Osteocyte (in vitro differentiated cells): ENCODE measurements at regions not wholly inside any gene's neighbourhood (a gene's known extent, or its start where the extent isn't known, plus 50 kb on each side); places are given as distances from the start of the nearest gene placed in this dataset.

Source experiments
- DNase-seq: peaks from one replicate; pipeline ENCODE4 v3.0.0; 2021; ENCODE audit warnings: mixed read lengths; ENCODE audit not compliant: unreplicated experiment; ENCODE audit errors: extremely low spot score
- H3K27ac Mint-ChIP-seq: one replicate; pipeline ENCODE4 v1.8.0; 2021; ENCODE audit warnings: mild to moderate bottlenecking, mixed read lengths; ENCODE audit not compliant: unreplicated experiment
- H3K27me3 Mint-ChIP-seq: one replicate; pipeline ENCODE4 v1.8.0; 2021; ENCODE audit warnings: mixed read lengths; ENCODE audit not compliant: unreplicated experiment
- H3K36me3 Mint-ChIP-seq: one replicate; pipeline ENCODE4 v1.8.0; 2021; ENCODE audit warnings: mixed read lengths; ENCODE audit not compliant: unreplicated experiment
- H3K4me1 Mint-ChIP-seq: one replicate; pipeline ENCODE4 v1.8.0; 2021; ENCODE audit warnings: mixed read lengths; ENCODE audit not compliant: unreplicated experiment
- H3K4me3 Mint-ChIP-seq: one replicate; pipeline ENCODE4 v1.8.0; 2021; ENCODE audit warnings: mild to moderate bottlenecking, moderate library complexity, mixed read lengths; ENCODE audit not compliant: unreplicated experiment
- H3K9me3 Mint-ChIP-seq: one replicate; pipeline ENCODE4 v1.8.0; 2021; ENCODE audit warnings: mixed read lengths; ENCODE audit not compliant: unreplicated experiment
- CTCF ChIP-seq: fragments of 200-600 bp; sonication (generic); IDR thresholded peaks from 2 replicates; pipeline ENCODE4 v1.5.0; 2021; ENCODE audit warnings: antibody characterized with exemption, mild to moderate bottlenecking, moderate library complexity

- Mint-ChIP-seq H3K4me3 (no peak overlapping the region), H3K27me3 (peaks cover 6% of the 10 kb centered on the region), H3K27ac (no peak overlapping the region), H3K36me3 (no peaks in the 10 kb centered on the region), H3K9me3 (no peaks in the 10 kb centered on the region), H3K4me1 (no peaks in the 10 kb centered on the region)
- no peak for TF ChIP-seq CTCF
- no peak for DNase-seq
Measured at GRCh38 chr9:135216236-135216635, 128.8 kb downstream of the OLFM1 start.

GRCh38 chr9:135216791-135217441, 129.4 kb downstream of the OLFM1 start:
- H3K27ac Mint-ChIP-seq, result no peak overlapping the region
- DNase-seq, result no peak
- TF ChIP-seq CTCF, result no peak

GRCh38 chr9:135217836-135218235, 130.4 kb downstream of the OLFM1 start:
- no peaks in the 10 kb centered on the region for H3K4me1 Mint-ChIP-seq
- H3K36me3 Mint-ChIP-seq, result no peaks in the 10 kb centered on the region
- no peaks in the 10 kb centered on the region for H3K9me3 Mint-ChIP-seq
- no peak overlapping the region for H3K27ac Mint-ChIP-seq
- no peak for TF ChIP-seq CTCF
- peaks cover 6% of the 10 kb centered on the region for H3K27me3 Mint-ChIP-seq
- no peak for DNase-seq
- H3K4me3 Mint-ChIP-seq, result no peak overlapping the region

More at GRCh38 chr9:135216791-135217441, 129.4 kb downstream of the OLFM1 start:
- H3K27me3 Mint-ChIP-seq, result peaks cover 6% of the 10 kb centered on the region
- H3K4me1 Mint-ChIP-seq, result no peaks in the 10 kb centered on the region
- H3K36me3 Mint-ChIP-seq, result no peaks in the 10 kb centered on the region
- H3K4me3 Mint-ChIP-seq, result no peak overlapping the region
- H3K9me3 Mint-ChIP-seq, result no peaks in the 10 kb centered on the region

DNA sequence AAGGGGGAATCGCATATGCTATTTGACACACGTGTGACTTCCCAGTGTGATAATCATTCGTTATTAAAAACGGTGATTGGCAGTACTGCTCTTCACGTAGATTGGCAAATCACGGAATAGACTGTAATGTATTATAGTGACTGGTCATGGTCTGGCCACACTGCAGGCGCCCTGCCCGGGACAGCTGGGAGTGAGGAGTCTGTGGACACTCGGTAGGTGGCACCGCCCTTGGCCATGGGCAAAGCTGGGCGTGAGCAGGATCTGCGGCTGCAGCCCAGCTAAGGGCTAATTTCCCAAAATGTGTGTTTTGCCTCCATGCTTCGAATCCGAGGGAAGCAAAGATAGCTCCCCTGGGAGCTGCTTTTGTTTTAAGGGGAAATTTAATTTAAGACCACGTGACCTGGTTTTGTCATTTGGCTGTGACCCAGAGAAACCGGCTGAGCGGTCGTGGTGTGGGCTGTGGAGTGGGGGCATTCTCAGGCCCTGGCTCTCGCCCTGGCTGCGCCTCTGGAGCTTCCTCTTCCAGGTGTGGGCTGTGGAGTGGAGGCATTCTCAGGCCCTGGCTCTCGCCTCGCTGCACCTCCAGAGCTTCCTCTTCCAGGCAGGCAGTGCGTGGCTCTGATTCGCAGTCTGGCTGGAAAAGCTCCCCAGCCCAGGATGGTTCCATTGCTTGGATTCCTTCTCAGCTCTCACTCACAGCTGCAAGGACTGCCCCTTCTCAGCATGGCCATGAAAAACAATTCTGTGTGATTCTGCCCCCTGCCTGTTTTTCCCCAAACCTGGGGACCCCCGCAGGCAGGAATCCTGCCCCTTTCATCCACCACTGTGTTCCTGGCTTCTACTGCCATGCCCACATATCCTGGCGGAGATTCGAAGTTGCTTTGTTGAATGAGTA, 131.1 kb downstream of the OLFM1 start:
- no peak for DNase-seq
- no peaks in the 10 kb centered on the region for H3K9me3 Mint-ChIP-seq
- peaks cover 6% of the 10 kb centered on the region for H3K27me3 Mint-ChIP-seq
- no peaks in the 10 kb centered on the region for H3K4me1 Mint-ChIP-seq
- no peaks in the 10 kb centered on the region for H3K36me3 Mint-ChIP-seq
- TF ChIP-seq CTCF, result no peak
- H3K4me3 Mint-ChIP-seq, result no peak overlapping the region
- H3K27ac Mint-ChIP-seq, result no peak overlapping the region
